Right renal cortex interstitium (tissue), 3 donors: ENCODE measurements at regions not wholly inside any gene's neighbourhood (a gene's known extent, or its start where the extent isn't known, plus 50 kb on each side); places are given as distances from the start of the nearest gene placed in this dataset.

Experiments
- DNase-seq, 3 donors: peaks; one replicate each; pipeline ENCODE4 v3.0.0-alpha.2; 2013; ENCODE audit warnings: low read depth in 3 of 3, low spot score in 2 of 3

- no peak for DNase-seq
These were observed 251.1 kb upstream of the PIK3C3 start for GRCh38 chr18:41703744-41704530.

- DNase-seq, result no peak
These were observed 254.6 kb upstream of the PIK3C3 start for GRCh38 chr18:41700416-41700815.

GRCh38 chr18:41695441-41695840, 259.6 kb upstream of the PIK3C3 start:
- DNase-seq, result no peak

- no peak for DNase-seq
These were observed 262.0 kb upstream of the PIK3C3 start for GRCh38 chr18:41693008-41693407.

- no peak for DNase-seq
These were observed 264.5 kb upstream of the PIK3C3 start for GRCh38 chr18:41690332-41691127.

- DNase-seq, result no peak
These were observed 267.9 kb upstream of the PIK3C3 start for GRCh38 chr18:41687138-41687537.

GRCh38 chr18:41681138-41681880, 273.7 kb upstream of the PIK3C3 start:
- DNase-seq, result no peak

- DNase-seq, result no peak
These were observed 280.5 kb upstream of the PIK3C3 start for GRCh38 chr18:41674506-41674905.

- no peak for DNase-seq
These were observed 288.8 kb upstream of the PIK3C3 start for GRCh38 chr18:41666231-41666630.

GRCh38 chr18:41665210-41665609, 289.8 kb upstream of the PIK3C3 start:
- no peak for DNase-seq

- DNase-seq, result no peak
These were observed 294.4 kb upstream of the PIK3C3 start for GRCh38 chr18:41660654-41661053.

- DNase-seq, result no peak
These were observed 295.4 kb upstream of the PIK3C3 start for GRCh38 chr18:41659438-41660130.

- no peak for DNase-seq
These were observed 297.8 kb upstream of the PIK3C3 start for GRCh38 chr18:41657189-41657588.

GRCh38 chr18:41655074-41655473, 300.0 kb upstream of the PIK3C3 start:
- no peak for DNase-seq

GRCh38 chr18:41647914-41648313, 307.1 kb upstream of the PIK3C3 start:
- DNase-seq, result no peak

GRCh38 chr18:41646915-41647620, 308.0 kb upstream of the PIK3C3 start:
- DNase-seq, result no peak

GRCh38 chr18:41645589-41646360, 309.3 kb upstream of the PIK3C3 start:
- no peak for DNase-seq

GRCh38 chr18:41644466-41644865, 310.6 kb upstream of the PIK3C3 start:
- DNase-seq, result no peak

GRCh38 chr18:41643427-41643826, 311.6 kb upstream of the PIK3C3 start:
- no peak for DNase-seq
